Activated CD8-positive, alpha-beta T cell treated with anti-CD3 and anti-CD28 coated beads, Interleukin-2, amount 10 ng/mL, durations not matched to agents 7 days and 5 days (primary cell): ENCODE measurements at regions not wholly inside any gene's neighbourhood (a gene's known extent, or its start where the extent isn't known, plus 50 kb on each side); places are given as distances from the start of the nearest gene placed in this dataset.

Experiments used
- ATAC-seq: fragments of 150-1000 bp; cut with Tn5 transposase; one replicate; pipeline ENCODE4 v1.10.0; 2021; ENCODE audit warnings: moderate library complexity
- CTCF ChIA-PET: fragments of 350-600 bp; sonication (Branson Sonifier 250); formaldehyde crosslinking; loops from one replicate; lab custom pipeline; 2021; ENCODE audit warnings: antibody characterized with exemption; lab: Charles Lee
- POLR2A ChIA-PET: fragments of 350-600 bp; sonication (Branson Sonifier 250); formaldehyde crosslinking; loops from one replicate; lab custom pipeline; 2021; ENCODE audit warnings: antibody characterized with exemption; lab: Charles Lee
- DNase-seq: peaks from one replicate; pipeline ENCODE4 v3.0.0-alpha.2; 2020
- H3K27ac Mint-ChIP-seq: one replicate; pipeline ENCODE4 v1.8.0; 2021; ENCODE audit warnings: mild to moderate bottlenecking, mixed read lengths
- H3K27me3 Mint-ChIP-seq: one replicate; pipeline ENCODE4 v1.8.0; 2021; ENCODE audit warnings: low read depth, mixed read lengths
- H3K36me3 Mint-ChIP-seq: one replicate; pipeline ENCODE4 v1.8.0; 2021; ENCODE audit warnings: low read depth, mixed read lengths
- H3K4me1 Mint-ChIP-seq: one replicate; pipeline ENCODE4 v1.8.0; 2021; ENCODE audit warnings: low read depth, mixed read lengths
- H3K4me3 Mint-ChIP-seq: one replicate; pipeline ENCODE4 v1.8.0; 2021; ENCODE audit warnings: mild to moderate bottlenecking, mixed read lengths
- H3K9me3 Mint-ChIP-seq: one replicate; pipeline ENCODE4 v1.8.0; 2022; ENCODE audit warnings: mixed read lengths; ENCODE audit not compliant: insufficient read depth

DNA sequence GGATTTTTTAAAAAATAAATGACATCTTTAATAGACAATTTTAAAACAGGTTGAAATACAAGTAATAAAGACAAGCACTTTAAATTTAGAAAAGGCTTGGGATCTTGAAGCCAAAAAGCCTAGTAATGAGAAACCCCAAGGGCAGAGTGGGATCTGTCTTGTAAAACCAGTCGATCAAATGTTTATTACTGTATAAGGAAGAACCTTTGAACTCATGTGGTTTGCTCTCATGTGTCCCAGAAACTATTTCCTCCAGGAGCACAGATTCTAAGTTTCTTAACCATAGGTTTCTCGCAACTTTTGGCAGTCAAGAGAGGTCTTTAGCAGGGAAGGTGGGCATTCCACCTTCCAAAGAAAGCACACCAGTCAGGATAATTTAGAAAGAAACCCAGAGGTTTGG, 541.7 kb upstream of the BTBD3 start:
- CTCF ChIA-PET, result no interaction called here
- Mint-ChIP-seq H3K4me1 (no peaks in the 10 kb centered on the region), H3K27ac (no peak overlapping the region), H3K9me3 (peaks cover 4% of the 10 kb centered on the region), H3K27me3 (no peaks in the 10 kb centered on the region), H3K4me3 (no peak overlapping the region), H3K36me3 (no peaks in the 10 kb centered on the region)
- DNase-seq (no peak), ATAC-seq (no peak)
- POLR2A ChIA-PET, result no interaction called here

DNA sequence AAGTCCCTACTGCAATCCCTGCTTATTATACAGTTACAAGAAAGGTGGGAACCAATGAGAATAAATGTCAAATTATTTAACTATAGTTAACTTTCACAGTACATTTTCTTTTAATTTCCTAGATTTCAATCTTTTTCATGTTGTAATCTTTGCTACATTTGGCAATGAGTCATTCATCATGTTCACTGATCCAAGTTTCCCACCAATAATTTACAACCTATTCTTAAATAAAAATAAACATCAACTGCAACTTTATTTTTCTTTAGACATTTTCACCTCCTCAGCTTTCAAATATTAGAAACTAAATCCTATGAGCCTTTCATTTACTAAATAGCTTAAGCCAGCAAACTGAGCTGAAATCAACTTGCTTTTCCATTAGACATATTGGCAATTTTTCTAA, 541.3 kb upstream of the BTBD3 start:
- no peak overlapping the region for H3K27ac Mint-ChIP-seq
- no peaks in the 10 kb centered on the region for H3K36me3 Mint-ChIP-seq

DNA sequence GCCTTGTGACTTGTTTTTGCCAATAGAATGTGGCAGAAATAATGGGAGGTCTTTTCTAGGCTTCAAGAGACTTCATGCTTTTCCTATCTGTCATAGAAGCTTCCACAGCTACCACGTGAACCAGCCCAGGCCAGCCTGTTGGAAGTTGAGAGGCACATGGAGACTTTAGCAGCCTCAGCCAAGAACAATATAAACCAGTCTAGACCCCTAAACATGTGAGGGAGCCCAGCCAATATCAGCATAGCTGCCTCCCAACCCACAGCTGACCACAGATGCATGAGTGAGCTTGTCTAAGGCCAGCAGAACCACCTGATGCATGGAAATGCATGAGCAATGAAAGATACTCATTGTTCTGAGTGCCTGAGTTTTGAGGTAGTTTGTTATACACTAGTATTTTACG, 540.7 kb upstream of the BTBD3 start:
- ATAC-seq (no peak), DNase-seq (no peak)
- Mint-ChIP-seq H3K27ac (no peak overlapping the region), H3K4me3 (no peak overlapping the region), H3K36me3 (no peaks in the 10 kb centered on the region), H3K9me3 (peaks cover 4% of the 10 kb centered on the region), H3K27me3 (no peaks in the 10 kb centered on the region), H3K4me1 (no peaks in the 10 kb centered on the region)
- ChIA-PET CTCF (no interaction called here), POLR2A (no interaction called here)

More for the DNA sequence above, 541.3 kb upstream of the BTBD3 start:
- Mint-ChIP-seq H3K9me3 (peaks cover 4% of the 10 kb centered on the region), H3K4me1 (no peaks in the 10 kb centered on the region), H3K27me3 (no peaks in the 10 kb centered on the region), H3K4me3 (no peak overlapping the region)
- ATAC-seq (no peak), DNase-seq (no peak)
- POLR2A ChIA-PET, result no interaction called here
- CTCF ChIA-PET, result no interaction called here

DNA sequence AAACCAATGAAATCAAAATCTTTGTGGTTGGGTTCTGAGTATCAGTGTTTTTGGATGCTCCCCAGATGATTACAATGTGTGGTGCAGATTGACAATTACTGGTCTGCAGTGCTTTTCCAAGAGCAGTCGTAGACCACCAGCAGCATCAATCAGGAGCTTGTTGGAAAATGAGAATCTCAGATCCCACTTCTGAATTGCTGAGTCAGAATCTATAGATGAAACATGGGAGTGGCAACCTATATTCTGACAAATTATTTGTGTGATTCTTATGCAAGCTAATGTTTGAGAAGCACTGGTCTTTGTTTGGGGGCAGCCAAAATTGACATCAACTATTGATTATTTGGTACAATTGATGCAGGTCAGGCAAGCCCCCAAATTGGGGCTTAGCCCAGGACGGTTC, 539.9 kb upstream of the BTBD3 start:
- Mint-ChIP-seq H3K4me3 (no peak overlapping the region), H3K4me1 (no peaks in the 10 kb centered on the region), H3K27ac (no peak overlapping the region), H3K36me3 (no peaks in the 10 kb centered on the region), H3K9me3 (peaks cover 4% of the 10 kb centered on the region), H3K27me3 (no peaks in the 10 kb centered on the region)
- no peak for ATAC-seq
- DNase-seq, result no peak
- CTCF ChIA-PET, result no interaction called here
- POLR2A ChIA-PET, result no interaction called here

DNA sequence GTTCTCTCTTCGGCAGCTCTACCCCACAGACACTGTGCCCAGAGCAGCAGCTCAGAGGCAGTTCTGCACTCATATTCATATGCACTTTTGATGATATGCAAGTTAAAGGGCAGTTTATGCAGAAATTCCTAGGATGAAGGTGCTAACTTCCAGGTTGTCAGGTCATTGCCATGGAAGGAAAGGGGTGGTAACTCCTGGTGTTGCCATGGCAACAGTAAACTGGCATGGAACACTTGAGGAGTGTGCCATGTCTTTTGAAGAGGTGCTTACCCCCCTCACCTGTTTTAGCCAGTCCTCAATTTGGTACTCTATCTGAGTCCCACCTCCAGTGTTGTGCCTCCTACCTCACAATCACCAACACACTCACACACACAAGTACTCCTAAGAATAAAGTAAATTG, 539.4 kb upstream of the BTBD3 start:
- ChIA-PET POLR2A (no interaction called here), CTCF (no interaction called here)
- ATAC-seq, result no peak
- Mint-ChIP-seq H3K4me3 (no peak overlapping the region), H3K4me1 (no peaks in the 10 kb centered on the region), H3K9me3 (peaks cover 4% of the 10 kb centered on the region), H3K27me3 (no peaks in the 10 kb centered on the region), H3K27ac (no peak overlapping the region), H3K36me3 (no peaks in the 10 kb centered on the region)
- DNase-seq, result no peak

DNA sequence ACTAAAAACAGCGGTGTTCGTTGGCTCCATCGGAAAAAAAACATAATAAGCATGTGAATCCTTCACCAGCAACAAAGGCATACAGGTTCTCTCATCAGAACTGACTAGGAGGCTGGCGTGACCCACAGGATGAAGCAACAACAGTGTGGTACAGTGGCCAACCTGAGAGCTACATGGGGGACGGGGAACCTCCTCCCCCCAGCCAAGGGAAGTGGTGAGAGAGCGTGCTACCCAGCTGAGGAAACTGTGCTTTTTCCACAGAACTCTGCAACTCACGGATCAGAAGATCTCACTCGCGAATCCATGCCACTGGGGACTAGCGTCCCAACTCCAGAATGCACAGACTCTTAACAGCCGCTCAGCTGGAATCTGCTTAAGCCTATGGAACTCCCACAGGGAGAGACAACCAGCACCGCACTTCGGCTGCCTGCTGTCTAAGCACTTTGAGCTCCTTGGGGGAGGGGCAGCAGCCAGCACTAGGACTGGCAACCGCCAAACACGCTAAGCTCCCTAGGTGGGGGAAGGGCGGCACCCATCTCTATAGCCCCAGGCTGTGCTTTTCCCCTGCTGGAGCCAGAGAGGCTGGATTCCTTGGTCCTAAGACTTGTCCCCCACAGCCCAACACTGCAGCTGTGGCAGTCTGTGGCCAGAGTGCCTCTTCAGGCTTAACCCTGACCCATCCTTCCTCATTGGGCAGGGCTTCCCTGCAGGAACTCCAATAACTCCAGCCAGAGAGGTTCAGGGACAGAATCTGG, 538.3 kb upstream of the BTBD3 start:
- no peak overlapping the region for H3K4me3 Mint-ChIP-seq
- DNase-seq (no peak), ATAC-seq (no peak)
- H3K9me3 Mint-ChIP-seq, result peaks cover 4% of the 10 kb centered on the region
- no peak overlapping the region for H3K27ac Mint-ChIP-seq
- no peaks in the 10 kb centered on the region for H3K36me3 Mint-ChIP-seq
- H3K27me3 Mint-ChIP-seq, result no peaks in the 10 kb centered on the region
- CTCF ChIA-PET, result no interaction called here
- no peaks in the 10 kb centered on the region for H3K4me1 Mint-ChIP-seq
- POLR2A ChIA-PET, result no interaction called here

DNA sequence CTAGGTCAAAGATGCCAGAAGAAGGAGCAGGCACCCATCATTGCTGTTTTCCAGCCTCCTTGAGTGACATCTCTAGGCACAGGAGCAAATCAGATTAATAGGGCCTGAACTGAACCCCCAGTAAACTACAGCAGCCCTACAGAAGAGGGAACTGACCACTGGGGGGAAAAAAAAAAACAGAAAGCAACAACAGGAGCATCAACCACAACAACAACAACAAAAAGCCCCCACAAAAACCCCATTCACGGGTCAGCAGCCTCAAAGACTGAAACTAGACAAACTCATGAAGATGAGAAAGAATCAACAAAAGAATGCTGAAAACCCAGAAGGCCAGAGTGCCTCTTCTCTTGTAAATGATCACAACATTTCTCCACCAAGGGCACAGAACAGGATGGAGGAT, 537.4 kb upstream of the BTBD3 start:
- Mint-ChIP-seq H3K9me3 (peaks cover 4% of the 10 kb centered on the region), H3K27ac (no peak overlapping the region), H3K36me3 (no peaks in the 10 kb centered on the region), H3K27me3 (no peaks in the 10 kb centered on the region), H3K4me3 (no peak overlapping the region), H3K4me1 (no peaks in the 10 kb centered on the region)
- ATAC-seq, result no peak
- POLR2A ChIA-PET, result no interaction called here
- no peak for DNase-seq
- CTCF ChIA-PET, result no interaction called here

DNA sequence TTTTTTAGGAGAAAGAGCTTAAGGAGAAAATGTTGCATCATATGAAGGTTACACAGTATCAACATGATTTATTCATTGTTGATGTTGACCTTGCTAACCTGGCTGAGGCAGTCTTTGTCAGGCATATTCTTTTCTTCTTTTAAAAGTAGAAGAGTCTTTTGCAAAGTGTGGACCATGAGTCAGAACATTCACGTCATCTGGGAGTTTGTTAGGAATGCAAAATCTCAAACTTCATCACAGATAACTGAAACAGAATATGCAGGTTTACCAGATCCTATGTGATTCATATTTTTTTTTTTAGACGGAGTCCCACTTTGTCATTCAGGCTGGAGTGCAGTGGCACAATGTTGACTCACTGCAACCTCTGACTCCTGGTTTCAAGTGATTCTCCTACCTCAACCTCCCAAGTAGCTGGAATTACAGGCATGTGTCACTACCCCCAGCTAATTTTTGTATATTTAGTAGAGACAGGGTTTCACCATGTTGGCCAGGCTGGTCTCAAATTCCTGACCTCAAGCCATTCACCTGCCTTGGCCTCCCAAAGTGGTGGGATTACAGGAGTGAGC, 530.4 kb upstream of the BTBD3 start:
- Mint-ChIP-seq H3K4me1 (no peaks in the 10 kb centered on the region), H3K36me3 (no peaks in the 10 kb centered on the region), H3K27me3 (no peaks in the 10 kb centered on the region), H3K4me3 (no peak overlapping the region), H3K27ac (no peak overlapping the region), H3K9me3 (no peaks in the 10 kb centered on the region)
- POLR2A ChIA-PET, result no interaction called here
- CTCF ChIA-PET, result no interaction called here
- DNase-seq, result no peak
- ATAC-seq, result no peak

DNA sequence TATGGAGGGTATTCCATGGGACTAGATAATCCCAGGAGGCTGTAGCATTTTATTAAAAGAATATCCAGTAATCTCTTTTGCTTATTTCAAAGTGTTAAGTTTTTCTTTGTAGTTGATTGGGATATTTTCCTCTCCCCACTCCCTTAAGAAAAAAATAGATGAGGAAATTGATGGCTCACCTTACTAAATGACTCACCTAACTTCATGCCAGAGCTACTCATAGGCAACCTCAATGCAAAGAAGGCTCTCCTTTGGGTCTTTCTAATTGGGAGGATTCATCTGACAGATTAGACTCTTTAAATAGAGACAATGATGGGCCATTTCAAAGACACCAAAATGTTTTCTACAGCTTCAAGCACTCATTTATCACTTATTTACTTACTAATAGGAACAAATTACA, 528.5 kb upstream of the BTBD3 start:
- no peaks in the 10 kb centered on the region for H3K9me3 Mint-ChIP-seq
- no peak overlapping the region for H3K27ac Mint-ChIP-seq
- ATAC-seq (no peak), DNase-seq (no peak)
- H3K36me3 Mint-ChIP-seq, result no peaks in the 10 kb centered on the region
- no peaks in the 10 kb centered on the region for H3K4me1 Mint-ChIP-seq
- no peaks in the 10 kb centered on the region for H3K27me3 Mint-ChIP-seq
- ChIA-PET POLR2A (no interaction called here), CTCF (no interaction called here)
- H3K4me3 Mint-ChIP-seq, result no peak overlapping the region

DNA sequence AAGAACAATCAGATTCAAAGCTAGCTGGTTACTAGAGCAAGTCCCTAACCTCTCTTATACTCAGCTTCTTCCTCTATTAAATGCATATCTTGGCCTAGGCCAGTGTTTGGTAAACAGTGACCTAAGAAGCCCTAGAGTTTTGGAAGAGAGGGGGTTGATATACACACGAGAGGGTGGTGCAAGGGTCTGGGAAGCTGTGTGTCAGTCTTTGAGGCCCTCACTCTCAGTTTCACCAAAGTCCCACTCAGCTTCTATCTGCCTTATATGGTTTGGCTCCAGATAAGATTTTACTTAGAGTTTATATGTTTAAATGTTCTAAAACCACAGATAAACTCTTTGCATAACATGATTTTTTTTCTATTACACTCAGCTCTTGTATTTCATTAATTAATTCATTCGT, 526.1 kb upstream of the BTBD3 start:
- no peak for DNase-seq
- no peaks in the 10 kb centered on the region for H3K4me1 Mint-ChIP-seq
- no peak overlapping the region for H3K27ac Mint-ChIP-seq
- H3K27me3 Mint-ChIP-seq, result no peaks in the 10 kb centered on the region
- ChIA-PET POLR2A (no interaction called here), CTCF (no interaction called here)
- ATAC-seq, result no peak
- no peaks in the 10 kb centered on the region for H3K9me3 Mint-ChIP-seq
- H3K36me3 Mint-ChIP-seq, result no peaks in the 10 kb centered on the region
- no peak overlapping the region for H3K4me3 Mint-ChIP-seq

DNA sequence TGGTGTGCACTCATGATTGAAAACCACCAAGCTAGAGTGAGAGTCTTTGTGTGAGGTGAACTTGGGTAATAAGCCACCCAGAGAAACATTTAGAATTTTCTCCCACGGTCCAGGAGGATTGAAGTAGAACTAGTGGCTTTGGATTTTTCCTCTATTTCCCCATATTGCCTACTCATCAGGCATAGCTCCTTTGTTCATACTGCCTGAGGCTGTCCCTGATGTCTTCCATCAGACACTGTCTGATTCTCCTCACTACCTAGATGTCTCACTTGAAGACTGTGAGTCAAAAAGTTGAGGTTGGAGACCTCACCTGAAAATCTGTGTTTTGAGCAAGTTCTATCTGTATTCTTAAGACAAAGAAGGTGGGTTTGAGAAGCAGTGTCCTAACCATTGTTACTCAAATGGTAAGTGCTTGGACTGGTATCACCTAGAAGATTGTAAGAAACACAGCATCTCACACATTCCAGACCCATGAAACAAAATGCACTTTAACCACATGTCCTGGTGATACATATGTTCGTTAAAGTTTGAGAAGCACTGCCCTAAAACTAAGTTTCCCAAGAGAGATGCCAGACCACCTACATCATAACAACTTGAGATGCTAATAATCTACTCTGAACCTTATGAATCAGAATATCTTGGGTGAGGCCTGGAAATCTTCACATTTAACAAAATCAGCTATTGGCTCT, 523.4 kb upstream of the BTBD3 start:
- POLR2A ChIA-PET, result no interaction called here
- H3K4me1 Mint-ChIP-seq, result no peaks in the 10 kb centered on the region
- ATAC-seq (no peak), DNase-seq (no peak)
- no peaks in the 10 kb centered on the region for H3K27me3 Mint-ChIP-seq
- CTCF ChIA-PET, result no interaction called here
- H3K4me3 Mint-ChIP-seq, result no peak overlapping the region
- no peak overlapping the region for H3K27ac Mint-ChIP-seq
- no peaks in the 10 kb centered on the region for H3K9me3 Mint-ChIP-seq
- no peaks in the 10 kb centered on the region for H3K36me3 Mint-ChIP-seq

DNA sequence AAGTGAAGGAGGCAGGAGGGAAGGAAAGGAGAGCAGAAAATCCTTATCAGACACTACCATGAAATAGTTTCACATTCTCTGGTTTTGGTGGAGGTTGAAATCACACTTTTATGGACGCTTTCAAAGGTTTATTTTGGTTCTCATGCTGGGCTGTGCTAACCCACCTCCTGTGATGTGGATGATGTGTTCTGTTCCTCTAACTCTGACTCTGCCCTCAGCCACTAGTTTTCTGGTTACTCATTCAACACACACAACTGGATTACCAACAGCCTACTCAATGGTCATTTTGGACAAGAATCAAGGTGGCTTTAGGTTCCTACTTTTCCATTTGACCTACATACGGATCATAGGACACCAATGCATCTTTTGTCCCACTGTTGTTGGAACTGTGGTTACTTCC, 522.1 kb upstream of the BTBD3 start:
- Mint-ChIP-seq H3K4me3 (no peak overlapping the region), H3K27me3 (no peaks in the 10 kb centered on the region), H3K9me3 (no peaks in the 10 kb centered on the region), H3K36me3 (no peaks in the 10 kb centered on the region), H3K27ac (no peak overlapping the region), H3K4me1 (no peaks in the 10 kb centered on the region)
- CTCF ChIA-PET, result no interaction called here
- POLR2A ChIA-PET, result no interaction called here
- ATAC-seq (no peak), DNase-seq (no peak)
